ENCODE measurements at regions not wholly inside any gene's neighbourhood (a gene's known extent, or its start where the extent isn't known, plus 50 kb on each side); places are given as distances from the start of the nearest gene placed in this dataset.
"Not testable (repeated sequence)": the region's sequence is repeated elsewhere in the genome, so short reads cannot be mapped to it uniquely, and the experiment has no call there.

DNA sequence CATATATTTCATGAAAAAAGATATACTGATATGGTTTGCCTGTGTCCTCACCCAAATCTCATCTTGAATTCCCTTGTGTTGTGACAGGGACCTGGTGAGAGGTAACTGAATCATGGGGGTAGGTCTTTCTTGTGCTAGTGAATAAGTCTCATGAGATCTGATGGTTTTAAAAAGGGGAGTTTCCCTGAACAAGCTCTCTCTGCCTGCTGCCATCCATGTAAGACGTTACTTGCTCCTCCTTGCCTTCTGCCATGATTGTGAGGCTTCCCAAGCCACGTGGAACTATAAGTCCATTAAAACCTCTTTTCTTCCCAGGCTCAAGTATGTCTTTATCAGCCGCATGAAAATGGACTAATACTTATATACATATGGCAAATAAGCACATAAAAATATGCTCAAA lies 274.8 kb upstream of the SDK2 start:
- BruUV-seq (replicated peaks); DNase-seq (ENCODE audit: low read depth, low spot score); CTCF ChIA-PET; ATAC-seq; in situ Hi-C loops (cut with HindIII; ENCODE audit: low pct_unique_long_range_greater_than_20kb, low sequenced_read_pairs); H3K4me1 ChIP-seq (ENCODE audit: control insufficient read depth, insufficient read depth, low read length); H3K9me3 ChIP-seq (ENCODE audit: control insufficient read depth, insufficient read depth, low read depth, low read length); intact Hi-C loops (cut with micrococcal nuclease; ENCODE audit: unreplicated experiment); H3K4me3 ChIP-seq (ENCODE audit: low read depth in 2 of 2, low read length in 2 of 2); H3K27ac ChIP-seq (ENCODE audit: low read length); H3K36me3 ChIP-seq (ENCODE audit: control insufficient read depth, insufficient read depth, low read length): not testable (repeated sequence)
- POLR2A ChIA-PET, result interaction anchor here (0.6 kb wide), 1 partner anchor 282 kb away, joined by 7 read pairs; no protein-coding TSS in a partner anchor
- H3K27me3 ChIP-seq (ENCODE audit: control insufficient read depth, insufficient read depth, low read length), result peaks cover 11% of the 10 kb centered on the region

- POLR2A ChIA-PET, result no interaction called here
- no TSS peak for BruUV-seq (replicated peaks)
- no peak for DNase-seq (ENCODE audit: low read depth, low spot score)
Observed at GRCh38 chr17:73921306-73921705, 277.1 kb upstream of the SDK2 start.

More at GRCh38 chr17:73921306-73921705, 277.1 kb upstream of the SDK2 start:
- TF ChIP-seq SIN3A (IDR thresholded peaks at IDR 0.05; ENCODE audit: borderline replicate concordance, insufficient read depth, low read depth, low read length), result no peak
- TF ChIP-seq, protein P1, sequence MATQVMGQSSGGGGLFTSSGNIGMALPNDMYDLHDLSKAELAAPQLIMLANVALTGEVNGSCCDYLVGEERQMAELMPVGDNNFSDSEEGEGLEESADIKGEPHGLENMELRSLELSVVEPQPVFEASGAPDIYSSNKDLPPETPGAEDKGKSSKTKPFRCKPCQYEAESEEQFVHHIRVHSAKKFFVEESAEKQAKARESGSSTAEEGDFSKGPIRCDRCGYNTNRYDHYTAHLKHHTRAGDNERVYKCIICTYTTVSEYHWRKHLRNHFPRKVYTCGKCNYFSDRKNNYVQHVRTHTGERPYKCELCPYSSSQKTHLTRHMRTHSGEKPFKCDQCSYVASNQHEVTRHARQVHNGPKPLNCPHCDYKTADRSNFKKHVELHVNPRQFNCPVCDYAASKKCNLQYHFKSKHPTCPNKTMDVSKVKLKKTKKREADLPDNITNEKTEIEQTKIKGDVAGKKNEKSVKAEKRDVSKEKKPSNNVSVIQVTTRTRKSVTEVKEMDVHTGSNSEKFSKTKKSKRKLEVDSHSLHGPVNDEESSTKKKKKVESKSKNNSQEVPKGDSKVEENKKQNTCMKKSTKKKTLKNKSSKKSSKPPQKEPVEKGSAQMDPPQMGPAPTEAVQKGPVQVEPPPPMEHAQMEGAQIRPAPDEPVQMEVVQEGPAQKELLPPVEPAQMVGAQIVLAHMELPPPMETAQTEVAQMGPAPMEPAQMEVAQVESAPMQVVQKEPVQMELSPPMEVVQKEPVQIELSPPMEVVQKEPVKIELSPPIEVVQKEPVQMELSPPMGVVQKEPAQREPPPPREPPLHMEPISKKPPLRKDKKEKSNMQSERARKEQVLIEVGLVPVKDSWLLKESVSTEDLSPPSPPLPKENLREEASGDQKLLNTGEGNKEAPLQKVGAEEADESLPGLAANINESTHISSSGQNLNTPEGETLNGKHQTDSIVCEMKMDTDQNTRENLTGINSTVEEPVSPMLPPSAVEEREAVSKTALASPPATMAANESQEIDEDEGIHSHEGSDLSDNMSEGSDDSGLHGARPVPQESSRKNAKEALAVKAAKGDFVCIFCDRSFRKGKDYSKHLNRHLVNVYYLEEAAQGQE (IDR thresholded peaks at IDR 0.05; ENCODE audit: insufficient read depth in 1 of 2, low read depth in 2 of 2, low read length in 1 of 2), result no peak
- no peak for TF ChIP-seq TCF7L2 (IDR thresholded peaks at IDR 0.05; ENCODE audit: low read depth, low read length)
- TF ChIP-seq POLR2AphosphoS5 (IDR thresholded peaks at IDR 0.05; ENCODE audit: low read depth, low read length), result no peak
- TF ChIP-seq, protein P2, sequence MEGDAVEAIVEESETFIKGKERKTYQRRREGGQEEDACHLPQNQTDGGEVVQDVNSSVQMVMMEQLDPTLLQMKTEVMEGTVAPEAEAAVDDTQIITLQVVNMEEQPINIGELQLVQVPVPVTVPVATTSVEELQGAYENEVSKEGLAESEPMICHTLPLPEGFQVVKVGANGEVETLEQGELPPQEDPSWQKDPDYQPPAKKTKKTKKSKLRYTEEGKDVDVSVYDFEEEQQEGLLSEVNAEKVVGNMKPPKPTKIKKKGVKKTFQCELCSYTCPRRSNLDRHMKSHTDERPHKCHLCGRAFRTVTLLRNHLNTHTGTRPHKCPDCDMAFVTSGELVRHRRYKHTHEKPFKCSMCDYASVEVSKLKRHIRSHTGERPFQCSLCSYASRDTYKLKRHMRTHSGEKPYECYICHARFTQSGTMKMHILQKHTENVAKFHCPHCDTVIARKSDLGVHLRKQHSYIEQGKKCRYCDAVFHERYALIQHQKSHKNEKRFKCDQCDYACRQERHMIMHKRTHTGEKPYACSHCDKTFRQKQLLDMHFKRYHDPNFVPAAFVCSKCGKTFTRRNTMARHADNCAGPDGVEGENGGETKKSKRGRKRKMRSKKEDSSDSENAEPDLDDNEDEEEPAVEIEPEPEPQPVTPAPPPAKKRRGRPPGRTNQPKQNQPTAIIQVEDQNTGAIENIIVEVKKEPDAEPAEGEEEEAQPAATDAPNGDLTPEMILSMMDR (IDR thresholded peaks at IDR 0.05), result no peak
- no peak overlapping the region for H3K4me3 ChIP-seq (ENCODE audit: low read depth in 2 of 2, low read length in 2 of 2)
- CTCF ChIA-PET, result interaction anchor here (0.7 kb wide), 1 partner anchor 442 kb away, joined by 5 read pairs; no protein-coding TSS in a partner anchor
- in situ Hi-C loops (cut with HindIII; ENCODE audit: low pct_unique_long_range_greater_than_20kb, low sequenced_read_pairs), result no loop called here
- H3K4me1 ChIP-seq (ENCODE audit: control insufficient read depth, insufficient read depth, low read length), result no peaks in the 10 kb centered on the region
- H3K27ac ChIP-seq (ENCODE audit: low read length), result no peak overlapping the region
- intact Hi-C loops (cut with micrococcal nuclease; ENCODE audit: unreplicated experiment), result no loop called here
- H3K36me3 ChIP-seq (ENCODE audit: control insufficient read depth, insufficient read depth, low read length), result no peaks in the 10 kb centered on the region
- H3K27me3 ChIP-seq (ENCODE audit: control insufficient read depth, insufficient read depth, low read length), result peaks cover 11% of the 10 kb centered on the region
- H3K9me3 ChIP-seq (ENCODE audit: control insufficient read depth, insufficient read depth, low read depth, low read length), result no peaks in the 10 kb centered on the region
- ATAC-seq, result no peak

Data from Panc1 (cell line).